ENCODE measurements at regions not wholly inside any gene's neighbourhood (a gene's known extent, or its start where the extent isn't known, plus 50 kb on each side); places are given as distances from the start of the nearest gene placed in this dataset.

GRCh38 chrX:40298572-40299479 lies 201.1 kb upstream of the BCOR start:
- WGBS, 2 donors: 52 to 77% methylated on average over 24 to 36 of the region's 36 CpGs
- no peak for TF ChIP-seq POLR2A (IDR thresholded peaks at IDR 0.05)
- TF ChIP-seq, protein P1, sequence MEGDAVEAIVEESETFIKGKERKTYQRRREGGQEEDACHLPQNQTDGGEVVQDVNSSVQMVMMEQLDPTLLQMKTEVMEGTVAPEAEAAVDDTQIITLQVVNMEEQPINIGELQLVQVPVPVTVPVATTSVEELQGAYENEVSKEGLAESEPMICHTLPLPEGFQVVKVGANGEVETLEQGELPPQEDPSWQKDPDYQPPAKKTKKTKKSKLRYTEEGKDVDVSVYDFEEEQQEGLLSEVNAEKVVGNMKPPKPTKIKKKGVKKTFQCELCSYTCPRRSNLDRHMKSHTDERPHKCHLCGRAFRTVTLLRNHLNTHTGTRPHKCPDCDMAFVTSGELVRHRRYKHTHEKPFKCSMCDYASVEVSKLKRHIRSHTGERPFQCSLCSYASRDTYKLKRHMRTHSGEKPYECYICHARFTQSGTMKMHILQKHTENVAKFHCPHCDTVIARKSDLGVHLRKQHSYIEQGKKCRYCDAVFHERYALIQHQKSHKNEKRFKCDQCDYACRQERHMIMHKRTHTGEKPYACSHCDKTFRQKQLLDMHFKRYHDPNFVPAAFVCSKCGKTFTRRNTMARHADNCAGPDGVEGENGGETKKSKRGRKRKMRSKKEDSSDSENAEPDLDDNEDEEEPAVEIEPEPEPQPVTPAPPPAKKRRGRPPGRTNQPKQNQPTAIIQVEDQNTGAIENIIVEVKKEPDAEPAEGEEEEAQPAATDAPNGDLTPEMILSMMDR (IDR thresholded peaks at IDR 0.05): no peak
- intact Hi-C loops (cut with DNase I; ENCODE audit: low total_unique reads): no loop called here
- no peak for DNase-seq (ENCODE audit: low spot score in 2 of 2)
- H3K4me3 ChIP-seq (ENCODE audit: low read depth, poor library complexity, severe bottlenecking): no peak overlapping the region

DNA sequence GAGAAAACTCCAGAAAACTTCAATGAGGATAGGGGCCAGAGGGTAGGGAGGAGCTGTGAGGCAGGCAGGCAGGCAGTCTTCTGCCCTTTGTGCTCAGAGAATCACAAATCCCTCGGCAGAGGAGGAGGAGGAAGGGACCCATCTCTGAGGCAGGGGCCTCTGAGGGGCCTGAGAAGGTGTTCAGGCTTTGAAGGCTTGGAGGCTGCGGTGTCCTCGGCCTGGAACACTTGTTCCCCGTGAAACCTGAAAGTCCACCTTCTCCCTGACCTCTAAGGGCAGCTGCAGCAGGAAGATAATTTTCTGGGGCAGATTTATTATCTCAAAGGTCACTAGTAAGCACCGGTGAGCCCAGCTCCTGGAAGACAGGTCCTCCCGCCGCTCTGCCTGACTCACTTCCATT lies 200.3 kb upstream of the BCOR start:
- intact Hi-C loops (cut with DNase I; ENCODE audit: low total_unique reads): no loop called here
- WGBS, 2 donors: 61 to 82% methylated on average over 7 of the region's 7 CpGs
- H3K4me3 ChIP-seq (ENCODE audit: low read depth, poor library complexity, severe bottlenecking): no peak overlapping the region
- no peak for DNase-seq (ENCODE audit: low spot score in 2 of 2)
- TF ChIP-seq POLR2A (IDR thresholded peaks at IDR 0.05): no peak
- TF ChIP-seq, protein P1 (IDR thresholded peaks at IDR 0.05): no peak

DNA sequence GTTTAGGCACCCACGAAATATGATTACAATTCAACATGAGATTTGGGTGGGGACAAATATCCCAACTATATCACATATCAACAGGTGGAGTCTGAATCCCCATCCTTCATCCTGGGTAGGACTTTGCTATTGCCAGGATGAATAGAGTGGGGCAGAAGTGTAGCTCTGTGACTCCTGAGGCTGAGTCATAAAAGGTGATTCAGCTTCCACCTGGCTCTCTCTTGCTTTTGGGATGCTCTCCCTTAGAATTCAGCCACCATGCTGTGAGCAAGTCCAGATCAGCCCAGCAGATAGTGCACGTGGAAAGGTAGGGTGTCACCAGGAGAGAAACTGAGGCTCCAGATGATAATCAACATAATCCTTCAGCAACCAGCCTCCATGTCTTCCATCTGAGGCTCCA lies 193.8 kb upstream of the BCOR start:
- no peak overlapping the region for H3K4me3 ChIP-seq (ENCODE audit: low read depth, poor library complexity, severe bottlenecking)
- no peak for DNase-seq (ENCODE audit: low spot score in 2 of 2)
- no peak for TF ChIP-seq POLR2A (IDR thresholded peaks at IDR 0.05)
- TF ChIP-seq, protein P1 (IDR thresholded peaks at IDR 0.05): no peak
- intact Hi-C loops (cut with DNase I; ENCODE audit: low total_unique reads): no loop called here
- 67 to 95% methylated on average over 1 to 2 of the region's 2 CpGs for WGBS, 2 donors

DNA sequence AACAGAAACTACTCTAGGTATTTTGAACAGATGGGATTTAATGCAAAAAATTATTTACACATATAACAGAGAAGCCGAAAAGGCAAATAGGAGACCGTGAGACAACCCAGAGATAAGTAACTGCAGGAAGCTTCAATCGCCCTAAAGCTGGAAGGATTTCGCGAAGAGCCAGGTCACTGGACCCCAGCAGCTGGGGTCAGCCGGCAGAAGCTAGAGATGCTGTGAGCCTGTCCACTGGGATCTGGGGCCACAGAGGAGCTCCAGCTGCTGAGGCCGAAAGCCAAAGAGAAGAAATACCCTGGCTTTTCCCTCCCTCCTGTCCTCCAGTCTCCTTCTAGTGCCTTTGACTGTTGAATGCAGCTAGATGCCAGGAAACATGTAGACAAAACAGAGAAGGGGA lies 192.8 kb upstream of the BCOR start:
- TF ChIP-seq, protein P1 (IDR thresholded peaks at IDR 0.05): no peak
- no peak for TF ChIP-seq POLR2A (IDR thresholded peaks at IDR 0.05)
- H3K4me3 ChIP-seq (ENCODE audit: low read depth, poor library complexity, severe bottlenecking): no peak overlapping the region
- 89 to 92% methylated on average over 7 of the region's 7 CpGs for WGBS, 2 donors
- no peak for DNase-seq (ENCODE audit: low spot score in 2 of 2)
- intact Hi-C loops (cut with DNase I; ENCODE audit: low total_unique reads): no loop called here

DNA sequence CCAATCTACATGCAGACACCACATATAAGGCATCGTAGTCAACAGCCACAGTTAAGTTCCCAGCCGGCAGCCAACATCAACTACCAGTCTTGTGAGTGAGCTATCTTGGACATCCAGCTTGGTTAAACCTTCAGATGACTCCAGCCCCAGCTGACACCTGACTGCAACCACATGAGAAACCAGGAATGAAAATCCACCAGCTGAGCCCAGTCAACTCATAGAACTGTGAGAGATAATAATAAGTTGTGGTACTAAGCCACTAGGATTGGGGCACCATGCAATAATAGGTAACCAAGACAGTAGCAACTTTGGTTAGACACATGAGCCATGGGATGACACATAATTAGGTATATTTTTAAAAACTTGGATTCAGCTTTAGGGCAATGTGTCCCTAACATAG lies 188.1 kb upstream of the BCOR start:
- TF ChIP-seq, protein P1 (IDR thresholded peaks at IDR 0.05): no peak
- TF ChIP-seq POLR2A (IDR thresholded peaks at IDR 0.05): no peak
- intact Hi-C loops (cut with DNase I; ENCODE audit: low total_unique reads): loop anchor here (5.0 kb wide), 1 partner anchor 191 kb away; no protein-coding TSS in a partner anchor
- DNase-seq (ENCODE audit: low spot score in 2 of 2): no peak
- H3K4me3 ChIP-seq (ENCODE audit: low read depth, poor library complexity, severe bottlenecking): no peak overlapping the region
- 95 to 100% methylated on average over 2 of the region's 2 CpGs for WGBS, 2 donors
